H1 (cell line): ENCODE measurements at regions not wholly inside any gene's neighbourhood (a gene's known extent, or its start where the extent isn't known, plus 50 kb on each side); places are given as distances from the start of the nearest gene placed in this dataset.
"Not testable (repeated sequence)": the region's sequence is repeated elsewhere in the genome, so short reads cannot be mapped to it uniquely, and the experiment has no call there.

Source experiments
- CTCF ChIA-PET: fragments of 300-600 bp; sonication (Branson Sonifier 250); formaldehyde crosslinking; loops from one replicate; lab custom pipeline; 2021; ENCODE audit not compliant: partially characterized antibody; lab: Charles Lee
- POLR2A ChIA-PET: fragments of 300-600 bp; sonication (Branson Sonifier 250); formaldehyde crosslinking; loops from one replicate; lab custom pipeline; 2021; ENCODE audit warnings: inconsistent platforms; ENCODE audit not compliant: partially characterized antibody; lab: Charles Lee
- DNase-seq, 2 experiments: peaks; one replicate each; pipeline versions ENCODE4 v3.0.0 to v3.0.0-alpha.2; 2010 to 2022; ENCODE audit warnings: low spot score in 2 of 2, low read depth in 1 of 2, mixed read lengths in 1 of 2
- FAIRE-seq: peaks from 2 replicates; lab custom pipeline; 2011; peaks lifted over from hg19 to GRCh38; lab: Jason Lieb, UNC
- H2AFZ ChIP-seq: 2 replicates; pipeline ENCODE4 v1.8.1; 2012; ENCODE audit warnings: low read length, inconsistent platforms
- H2AK5ac ChIP-seq: 2 replicates; pipeline ENCODE4 v1.6.1; 2013; ENCODE audit warnings: low read depth, low read length
- H2BK120ac ChIP-seq: replicated peaks from 2 replicates; pipeline ENCODE3; 2013; ENCODE audit warnings: low read depth, low read length, inconsistent platforms
- H2BK12ac ChIP-seq: 2 replicates; pipeline ENCODE4 v1.6.1; 2013; ENCODE audit warnings: low read depth, low read length
- H2BK15ac ChIP-seq: 2 replicates; pipeline ENCODE4 v1.6.1; 2013; ENCODE audit warnings: low read length
- H2BK20ac ChIP-seq: 2 replicates; pipeline ENCODE4 v1.6.1; 2013; ENCODE audit warnings: low read length
- H2BK5ac ChIP-seq: 2 replicates; pipeline ENCODE4 v1.6.1; 2013; ENCODE audit warnings: low read depth, low read length
- H3K14ac ChIP-seq: 2 replicates; pipeline ENCODE4 v1.6.1; 2013; ENCODE audit warnings: inconsistent platforms; ENCODE audit not compliant: insufficient read length
- H3K18ac ChIP-seq: 2 replicates; pipeline ENCODE4 v1.6.1; 2013; ENCODE audit warnings: low read length; ENCODE audit errors: extremely low read depth
- H3K23ac ChIP-seq: 2 replicates; pipeline ENCODE4 v1.6.1; 2013; ENCODE audit warnings: inconsistent platforms; ENCODE audit not compliant: insufficient read length
- H3K23me2 ChIP-seq: 2 replicates; pipeline ENCODE4 v1.6.1; 2013; ENCODE audit warnings: low read depth, low read length
- H3K27ac ChIP-seq: 2 replicates; pipeline ENCODE4 v1.6.1; 2011; ENCODE audit warnings: low read depth, low read length, inconsistent platforms
- H3K27me3 ChIP-seq, 4 experiments: replicated peaks in 1 of 4; 1 replicate in 1 of 4; 2 replicates in 3 of 4; pipeline versions ENCODE4 v1.6.1 to v1.8.1; 2011 to 2013; ENCODE audit warnings: low read length in 3 of 4, mild to moderate bottlenecking in 3 of 4, inconsistent platforms in 2 of 4, mixed read lengths in 2 of 4, moderate library complexity in 1 of 4; ENCODE audit not compliant: control insufficient read depth in 3 of 4, insufficient read depth in 3 of 4; ENCODE audit errors: extremely low read depth in 1 of 4
- H3K36me3 ChIP-seq, 4 experiments: 2 replicates each; pipeline versions ENCODE4 v1.6.1 to v1.8.1; 2011 to 2013; ENCODE audit warnings: mild to moderate bottlenecking in 4 of 4, low read length in 3 of 4, moderate library complexity in 2 of 4, control low read depth in 1 of 4, inconsistent platforms in 1 of 4; ENCODE audit not compliant: insufficient read depth in 4 of 4, control insufficient read depth in 2 of 4
- H3K4ac ChIP-seq: replicated peaks from 2 replicates; pipeline ENCODE3; 2013; ENCODE audit warnings: low read length, low read depth, mixed read lengths, inconsistent platforms; ENCODE audit not compliant: insufficient read length
- H3K4me1 ChIP-seq, 4 experiments: replicated peaks in 1 of 4; 1 replicate in 1 of 4; 2 replicates in 3 of 4; pipeline versions ENCODE4 v1.6.1 to v1.8.1; 2011 to 2013; ENCODE audit warnings: low read length in 3 of 4, inconsistent platforms in 2 of 4, mixed read lengths in 1 of 4; ENCODE audit not compliant: insufficient read depth in 4 of 4, control insufficient read depth in 3 of 4
- H3K4me2 ChIP-seq, 2 experiments: 2 replicates each; pipeline versions ENCODE4 v1.6.1 to v1.8.1; 2011 to 2013; ENCODE audit warnings: low read depth in 2 of 2, low read length in 2 of 2, control low read depth in 1 of 2, inconsistent platforms in 1 of 2, mild to moderate bottlenecking in 1 of 2; ENCODE audit not compliant: insufficient read depth in 1 of 2
- H3K4me3 ChIP-seq, 4 experiments: fragments of 200-600, 300-600 bp in 1 of 4; sonication (generic), shearing (Covaris generic), sonication (Bioruptor Twin) in 1 of 4; 2 replicates each; pipeline versions ENCODE4 v1.5.1 to v1.8.1; 2011 to 2016; ENCODE audit warnings: low read length in 4 of 4, low read depth in 3 of 4, control low read depth in 2 of 4, inconsistent platforms in 2 of 4, mild to moderate bottlenecking in 2 of 4, mixed read lengths in 1 of 4, moderate library complexity in 1 of 4; ENCODE audit not compliant: insufficient read depth in 2 of 4; ENCODE audit errors: extremely low read depth in 1 of 4
- H3K56ac ChIP-seq: replicated peaks from 2 replicates; pipeline ENCODE3; 2013; ENCODE audit warnings: low read depth, mild to moderate bottlenecking, mixed read lengths, low read length, inconsistent platforms; ENCODE audit not compliant: insufficient read length
- H3K79me1 ChIP-seq: 2 replicates; pipeline ENCODE4 v1.6.1; 2013; ENCODE audit warnings: low read depth, low read length, control low read depth
- H3K79me2 ChIP-seq, 2 experiments: 2 replicates each; pipeline versions ENCODE4 v1.6.1 to v1.8.1; 2012 to 2013; ENCODE audit warnings: low read length in 2 of 2, mild to moderate bottlenecking in 2 of 2, inconsistent platforms in 1 of 2; ENCODE audit not compliant: insufficient read depth in 2 of 2, control insufficient read depth in 1 of 2
- H3K9ac ChIP-seq, 4 experiments: replicated peaks in 1 of 4; 1 replicate in 1 of 4; 2 replicates in 3 of 4; pipeline versions ENCODE4 v1.6.1 to v1.8.1; 2011 to 2013; ENCODE audit warnings: low read depth in 3 of 4, low read length in 3 of 4, control low read depth in 2 of 4, mild to moderate bottlenecking in 2 of 4, moderate library complexity in 2 of 4, inconsistent platforms in 1 of 4; ENCODE audit errors: extremely low read depth in 1 of 4
- H3K9me3 ChIP-seq, 2 experiments: 2 replicates each; pipeline versions ENCODE4 v1.6.1 to v1.8.1; 2012 to 2013; ENCODE audit warnings: mild to moderate bottlenecking in 2 of 2, moderate library complexity in 2 of 2, control low read depth in 1 of 2, inconsistent platforms in 1 of 2, low read depth in 1 of 2, low read length in 1 of 2, mixed read lengths in 1 of 2; ENCODE audit not compliant: insufficient read depth in 2 of 2
- H4K20me1 ChIP-seq, 2 experiments: replicated peaks in 1 of 2; 2 replicates each; pipeline versions ENCODE3 to v1.8.1; 2011 to 2013; ENCODE audit warnings: inconsistent platforms in 2 of 2, low read length in 2 of 2, mild to moderate bottlenecking in 1 of 2; ENCODE audit not compliant: insufficient read depth in 2 of 2, control insufficient read depth in 1 of 2
- H4K5ac ChIP-seq: 2 replicates; pipeline ENCODE4 v1.6.1; 2013; ENCODE audit warnings: low read length, low read depth, mixed read lengths, inconsistent platforms; ENCODE audit not compliant: insufficient read length
- H4K8ac ChIP-seq: 2 replicates; pipeline ENCODE4 v1.8.0; 2013; ENCODE audit warnings: mild to moderate bottlenecking, moderate library complexity, low read length, inconsistent platforms; ENCODE audit not compliant: insufficient read depth; ENCODE audit errors: extremely low read depth
- H4K91ac ChIP-seq: replicated peaks from 2 replicates; pipeline ENCODE3; 2013; ENCODE audit warnings: low read length, mixed read lengths, inconsistent platforms; ENCODE audit not compliant: insufficient read length

GRCh38 chr2:207439881-207440280, 89.9 kb upstream of the CREB1 start:
- H4K8ac ChIP-seq, H3K23me2 ChIP-seq, H3K56ac ChIP-seq, DNase-seq, CTCF ChIA-PET, H3K4me1 ChIP-seq, H3K18ac ChIP-seq, H3K4me3 ChIP-seq, H3K9me3 ChIP-seq, H3K23ac ChIP-seq, H3K27ac ChIP-seq, H4K20me1 ChIP-seq, FAIRE-seq, H3K4ac ChIP-seq, H4K91ac ChIP-seq, H2BK120ac ChIP-seq, H2BK5ac ChIP-seq, H2AK5ac ChIP-seq, H2BK20ac ChIP-seq, H2BK15ac ChIP-seq, H4K5ac ChIP-seq, H3K27me3 ChIP-seq, H2BK12ac ChIP-seq, H3K79me2 ChIP-seq, H3K36me3 ChIP-seq, H3K9ac ChIP-seq, POLR2A ChIA-PET, H2AFZ ChIP-seq, H3K4me2 ChIP-seq, H3K14ac ChIP-seq, H3K79me1 ChIP-seq: not testable (repeated sequence)
